ENCODE measurements at regions not wholly inside any gene's neighbourhood (a gene's known extent, or its start where the extent isn't known, plus 50 kb on each side); places are given as distances from the start of the nearest gene placed in this dataset.

DNA sequence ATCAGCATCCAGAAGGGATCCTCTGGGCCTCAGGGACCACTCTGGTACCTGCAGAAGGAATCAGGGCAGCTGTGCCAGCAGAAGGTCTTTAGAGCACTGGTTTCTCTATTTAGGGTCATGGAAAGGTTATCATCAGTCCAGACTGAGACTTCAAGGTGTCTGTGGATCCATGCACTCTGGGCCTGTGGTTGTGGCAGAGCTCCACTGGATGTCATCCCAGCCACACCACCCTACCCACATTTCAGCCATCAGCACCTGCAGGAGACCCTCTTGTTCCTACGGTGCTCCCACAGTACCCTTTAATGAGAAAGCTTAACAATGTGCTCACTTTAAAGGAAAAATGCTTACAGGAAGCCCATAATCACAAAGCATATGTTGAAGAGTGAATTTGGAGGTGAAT is 603.4 kb upstream of the CCDC54 start:
- TF ChIP-seq EZH2 (IDR thresholded peaks at IDR 0.05; ENCODE audit: borderline replicate concordance, low read length): no peak
- TF ChIP-seq, protein P1, sequence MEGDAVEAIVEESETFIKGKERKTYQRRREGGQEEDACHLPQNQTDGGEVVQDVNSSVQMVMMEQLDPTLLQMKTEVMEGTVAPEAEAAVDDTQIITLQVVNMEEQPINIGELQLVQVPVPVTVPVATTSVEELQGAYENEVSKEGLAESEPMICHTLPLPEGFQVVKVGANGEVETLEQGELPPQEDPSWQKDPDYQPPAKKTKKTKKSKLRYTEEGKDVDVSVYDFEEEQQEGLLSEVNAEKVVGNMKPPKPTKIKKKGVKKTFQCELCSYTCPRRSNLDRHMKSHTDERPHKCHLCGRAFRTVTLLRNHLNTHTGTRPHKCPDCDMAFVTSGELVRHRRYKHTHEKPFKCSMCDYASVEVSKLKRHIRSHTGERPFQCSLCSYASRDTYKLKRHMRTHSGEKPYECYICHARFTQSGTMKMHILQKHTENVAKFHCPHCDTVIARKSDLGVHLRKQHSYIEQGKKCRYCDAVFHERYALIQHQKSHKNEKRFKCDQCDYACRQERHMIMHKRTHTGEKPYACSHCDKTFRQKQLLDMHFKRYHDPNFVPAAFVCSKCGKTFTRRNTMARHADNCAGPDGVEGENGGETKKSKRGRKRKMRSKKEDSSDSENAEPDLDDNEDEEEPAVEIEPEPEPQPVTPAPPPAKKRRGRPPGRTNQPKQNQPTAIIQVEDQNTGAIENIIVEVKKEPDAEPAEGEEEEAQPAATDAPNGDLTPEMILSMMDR (conservative IDR thresholded peaks at IDR 0.05 in 1 of 2, IDR thresholded peaks at IDR 0.05 in 1 of 2; ENCODE audit: extremely low read depth in 1 of 2, insufficient read depth in 1 of 2, low read depth in 1 of 2, low read length in 2 of 2): no peak

Data from mammary epithelial cell (primary cell).